NCI-H1436 (cell line): ENCODE measurements at regions not wholly inside any gene's neighbourhood (a gene's known extent, or its start where the extent isn't known, plus 50 kb on each side); places are given as distances from the start of the nearest gene placed in this dataset.
"Not testable (repeated sequence)": the region's sequence is repeated elsewhere in the genome, so short reads cannot be mapped to it uniquely, and the experiment has no call there.

Experiments used
- DNase-seq: peaks from one replicate; lab custom pipeline; 2025; lab: John Stamatoyannopoulos, UW

GRCh38 chr20:30586178-30586577, 671.3 kb upstream of the DEFB115 start:
- not testable (repeated sequence) for DNase-seq

DNA sequence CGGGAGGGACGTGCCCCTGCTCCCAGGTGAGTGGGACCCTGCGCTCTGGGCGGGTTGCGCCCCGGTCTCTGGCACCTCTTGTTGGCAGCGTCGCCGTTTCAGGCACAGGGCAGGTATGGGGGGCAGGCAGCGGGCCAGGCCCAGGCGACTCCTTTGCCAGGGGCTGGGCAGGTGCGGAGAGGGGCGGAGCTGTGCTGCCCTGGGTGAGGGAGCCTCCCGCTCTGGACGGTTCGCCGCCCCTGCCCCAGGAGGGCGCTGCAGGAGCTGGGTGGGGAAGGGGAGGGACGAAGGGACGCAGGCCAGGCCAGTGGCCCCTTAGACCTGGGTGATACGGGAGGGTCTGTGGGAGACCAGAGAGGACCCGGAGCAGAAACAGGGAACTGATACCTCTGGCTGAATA, 663.9 kb upstream of the DEFB115 start:
- no peak for DNase-seq

DNA sequence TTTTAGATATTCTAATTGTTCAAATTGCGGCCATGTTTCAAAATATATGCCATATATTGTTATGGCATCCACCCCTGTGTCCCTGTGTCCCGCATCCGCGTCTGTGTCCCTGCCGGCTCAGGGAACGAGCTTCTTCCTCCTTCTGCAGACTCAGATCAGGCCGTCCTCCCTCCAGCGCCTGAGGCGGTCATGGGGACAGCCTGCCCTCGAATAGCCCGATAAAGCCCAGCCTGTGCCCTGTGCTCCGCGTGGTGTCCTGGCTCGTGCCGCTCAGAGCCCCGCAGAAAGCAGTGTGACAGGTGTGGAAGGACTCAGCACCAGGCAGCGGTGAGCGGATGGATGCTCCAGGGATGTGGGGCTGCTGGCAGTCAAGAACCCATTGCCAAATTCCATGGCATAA, 663.4 kb upstream of the DEFB115 start:
- no peak for DNase-seq

DNA sequence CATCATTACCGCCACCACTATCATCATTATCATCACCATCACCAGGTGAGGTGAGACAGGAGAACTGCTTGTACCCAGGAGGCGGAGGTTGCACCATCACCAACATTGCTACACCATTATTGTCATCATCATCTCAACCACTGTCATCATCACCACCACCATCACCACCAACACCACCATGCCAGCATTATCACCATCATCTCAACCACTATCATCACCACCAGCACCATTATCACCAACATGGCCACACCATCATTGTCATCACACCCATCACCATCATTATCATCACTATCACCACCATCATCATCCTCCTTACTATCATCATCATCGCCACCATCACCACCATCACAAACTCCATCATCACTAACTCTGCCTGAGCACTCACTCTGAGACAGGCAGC, 661.8 kb upstream of the DEFB115 start:
- no peak for DNase-seq

DNA sequence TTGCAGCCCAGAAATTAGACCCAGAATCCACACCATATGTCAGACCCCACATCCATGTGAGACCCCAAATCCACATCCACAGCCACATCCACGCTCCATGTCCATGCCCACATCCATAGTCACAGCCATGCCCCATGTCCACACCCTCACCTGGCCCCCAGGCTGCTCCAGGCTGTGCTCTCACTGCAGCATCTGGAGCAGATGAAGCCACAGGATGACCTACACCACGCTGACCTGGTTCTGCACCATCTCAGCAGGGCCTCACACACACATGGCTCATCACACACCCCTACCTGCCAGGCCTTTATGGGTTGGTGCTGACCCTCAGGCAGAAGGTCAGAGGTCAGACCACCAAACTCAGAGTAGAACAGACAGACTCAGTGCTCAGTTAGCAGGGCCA, 660.0 kb upstream of the DEFB115 start:
- not testable (repeated sequence) for DNase-seq

- DNase-seq = no peak
Measured at GRCh38 chr20:30598460-30599230, 658.8 kb upstream of the DEFB115 start.

DNA sequence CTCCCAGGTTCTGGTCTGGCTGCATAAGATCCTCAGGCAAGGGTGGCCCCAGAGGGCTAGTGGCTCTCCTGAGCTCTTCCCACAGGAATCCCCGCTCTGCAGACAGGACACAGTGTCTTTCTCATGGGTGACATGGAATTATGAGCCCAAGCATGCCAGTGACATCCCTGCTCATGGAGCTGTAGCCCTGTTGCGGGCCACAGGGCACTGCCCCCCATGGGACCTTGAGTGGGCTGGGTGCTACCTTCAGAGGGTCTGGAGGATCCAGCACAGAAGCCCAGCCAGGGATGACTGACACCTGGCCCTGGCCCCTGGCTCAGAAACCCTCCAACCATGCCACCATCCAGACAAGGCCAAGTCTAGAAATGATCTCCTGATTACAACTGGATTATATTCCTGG, 657.5 kb upstream of the DEFB115 start:
- DNase-seq = no peak

GRCh38 chr20:30601974-30602373, 655.5 kb upstream of the DEFB115 start:
- no peak for DNase-seq

- no peak for DNase-seq
Measured at GRCh38 chr20:30602424-30602823, 655.0 kb upstream of the DEFB115 start.

- no peak for DNase-seq
Measured at GRCh38 chr20:30606990-30607389, 650.5 kb upstream of the DEFB115 start.

DNA sequence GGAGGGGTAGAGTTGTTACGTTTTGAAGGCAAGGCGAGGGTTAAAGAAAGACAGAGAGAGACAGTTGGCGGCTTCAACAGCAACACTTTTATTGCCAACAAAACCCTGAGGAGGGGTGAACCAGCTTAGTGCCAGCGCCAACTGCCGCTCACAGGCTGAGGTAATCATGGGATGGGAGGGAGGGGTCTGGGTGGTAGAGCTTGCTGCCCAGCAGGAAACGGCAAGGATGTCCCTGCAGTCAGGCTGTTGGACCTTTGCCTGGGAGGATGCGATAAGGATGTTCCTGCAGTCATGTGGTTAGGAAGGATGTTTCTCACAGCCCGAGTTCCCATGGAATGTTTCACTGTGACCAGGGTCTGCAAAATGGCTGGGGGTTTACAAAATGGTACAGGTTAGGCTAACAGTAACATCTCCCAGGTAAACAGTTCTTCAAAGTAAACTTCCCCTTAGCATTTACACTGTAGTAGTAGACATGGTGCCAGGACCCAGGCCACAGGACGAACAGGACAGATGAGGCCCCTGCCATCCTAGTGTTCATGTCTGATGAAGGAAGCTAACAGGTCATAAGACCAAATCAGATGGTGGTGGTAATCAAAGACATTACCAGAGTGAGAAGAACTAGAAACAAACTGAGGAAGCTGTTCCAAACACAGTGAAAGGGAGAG, 647.3 kb upstream of the DEFB115 start:
- DNase-seq = no peak

DNA sequence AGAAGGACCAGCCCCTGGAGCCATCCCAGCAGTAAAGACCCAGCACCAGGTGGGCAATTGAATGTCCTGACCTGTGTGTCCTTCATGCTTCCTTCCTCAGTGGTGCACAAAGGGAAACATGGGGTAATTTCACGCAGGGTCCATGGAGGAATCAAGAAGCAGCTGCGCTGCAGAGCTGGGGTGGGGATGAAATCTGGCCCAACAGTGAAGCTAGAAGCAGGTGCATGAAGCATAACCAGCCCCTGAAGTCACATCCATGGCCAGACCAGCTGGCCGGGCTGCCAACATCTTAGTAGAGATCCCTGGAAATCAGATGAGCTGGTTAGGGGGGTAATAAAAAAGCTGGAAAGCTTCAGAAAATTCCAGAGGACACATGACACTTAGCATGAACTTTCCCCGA, 646.7 kb upstream of the DEFB115 start:
- DNase-seq = no peak

- no peak for DNase-seq
Measured at GRCh38 chr20:30611239-30611984, 646.1 kb upstream of the DEFB115 start.

DNA sequence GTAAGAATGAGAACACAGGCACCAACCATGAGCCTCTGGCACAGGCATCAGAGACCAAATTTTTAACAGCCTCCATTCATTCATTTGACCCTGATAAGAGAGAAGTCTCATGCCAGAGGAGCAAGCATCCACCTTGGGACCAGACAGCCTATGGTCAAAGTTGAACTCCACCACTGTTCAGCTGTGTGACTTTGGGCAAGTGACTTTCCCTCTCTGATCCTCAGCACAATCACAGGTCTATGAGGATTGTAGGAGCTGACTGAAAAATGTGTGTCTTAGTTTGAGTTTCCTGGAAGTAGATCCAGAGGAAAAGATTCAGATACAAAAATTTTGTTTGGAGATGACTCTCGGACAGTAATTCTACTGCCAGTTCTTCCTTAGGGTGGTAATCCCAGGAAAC, 645.1 kb upstream of the DEFB115 start:
- DNase-seq = no peak

DNA sequence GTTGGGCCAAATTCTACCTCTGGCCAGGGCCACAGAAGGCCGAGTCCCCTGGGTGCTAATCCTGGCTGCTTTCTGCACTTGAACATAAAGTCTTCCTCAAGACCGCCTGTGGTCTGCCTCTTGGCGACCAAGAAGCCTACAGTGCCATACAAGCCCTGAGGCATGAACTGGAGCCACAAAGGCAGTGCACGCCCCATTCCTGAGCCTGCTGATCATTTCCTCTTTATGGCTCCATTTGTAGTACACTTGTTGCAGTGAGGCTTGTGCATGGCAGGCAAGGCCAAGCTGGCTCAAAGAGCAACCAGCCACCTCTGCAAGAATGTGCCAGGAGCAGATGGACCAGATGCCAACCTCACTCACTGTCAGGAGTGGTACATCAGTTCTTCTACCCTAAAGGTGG, 636.1 kb upstream of the DEFB115 start:
- not testable (repeated sequence) for DNase-seq

DNA sequence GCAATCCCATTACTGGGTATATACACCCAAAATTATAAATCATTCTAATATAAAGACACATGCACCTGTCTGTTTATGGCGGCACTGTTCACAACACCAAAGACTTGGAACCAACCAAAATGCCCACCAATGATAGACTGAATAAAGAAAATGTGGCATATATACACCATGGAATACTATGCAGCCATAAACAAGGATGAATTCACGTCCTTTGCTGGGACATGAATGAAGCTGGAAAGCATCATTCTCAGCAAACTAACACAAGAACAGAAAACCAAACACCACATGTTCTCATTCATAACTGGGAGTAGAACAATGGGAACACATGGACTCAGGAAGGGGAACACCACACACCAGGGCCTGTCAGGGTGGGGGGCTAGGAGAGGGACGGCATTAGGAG, 633.2 kb upstream of the DEFB115 start:
- not testable (repeated sequence) for DNase-seq

DNA sequence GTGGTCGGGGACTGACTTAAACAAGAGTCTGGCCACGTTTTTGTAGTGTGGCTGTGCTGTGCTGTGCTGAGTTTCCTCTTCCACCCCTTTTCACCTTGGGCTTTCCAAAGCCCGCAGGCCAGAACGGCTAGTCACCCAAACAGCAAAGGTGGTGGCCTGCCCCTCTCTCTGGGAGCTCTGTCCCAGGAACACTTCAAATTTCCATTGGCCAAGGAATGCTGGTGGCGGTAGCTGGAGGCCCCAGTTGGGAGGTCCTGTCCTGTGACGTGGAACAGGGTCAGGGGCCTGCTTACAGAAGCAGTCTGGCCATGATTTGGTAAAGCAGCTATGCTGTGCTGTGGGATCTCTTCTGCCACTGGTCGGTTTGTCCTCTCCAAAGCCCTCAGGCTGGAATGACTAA, 628.1 kb upstream of the DEFB115 start:
- DNase-seq = not testable (repeated sequence)

- no peak for DNase-seq
Measured at GRCh38 chr20:30630761-30631160, 626.7 kb upstream of the DEFB115 start.

DNA sequence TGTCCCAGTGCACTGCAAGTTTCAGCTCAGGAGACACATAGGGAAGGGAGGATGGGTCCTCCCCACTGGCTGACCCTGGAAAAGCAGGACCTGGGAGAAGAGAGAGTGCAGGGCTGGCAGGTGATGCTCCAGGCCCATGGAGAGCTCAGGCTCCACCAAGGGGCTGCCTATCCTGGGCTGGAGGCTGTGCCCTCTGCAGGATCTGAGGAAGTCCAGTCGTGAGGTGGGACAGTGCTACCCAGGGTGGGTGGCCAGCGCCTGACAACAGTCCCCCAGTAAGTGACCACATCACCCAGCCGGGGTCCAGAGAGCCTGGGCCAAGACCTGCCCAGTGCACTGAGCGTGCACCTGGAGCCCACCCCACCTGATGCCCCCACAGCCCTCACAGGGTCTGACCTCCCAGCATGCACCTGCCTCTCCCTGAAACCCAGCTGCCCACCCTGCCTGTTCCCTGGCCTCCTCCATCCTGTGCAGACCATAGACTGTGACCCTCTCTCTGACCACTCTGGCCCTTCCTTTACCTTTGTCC, 626.1 kb upstream of the DEFB115 start:
- DNase-seq = not testable (repeated sequence)

DNA sequence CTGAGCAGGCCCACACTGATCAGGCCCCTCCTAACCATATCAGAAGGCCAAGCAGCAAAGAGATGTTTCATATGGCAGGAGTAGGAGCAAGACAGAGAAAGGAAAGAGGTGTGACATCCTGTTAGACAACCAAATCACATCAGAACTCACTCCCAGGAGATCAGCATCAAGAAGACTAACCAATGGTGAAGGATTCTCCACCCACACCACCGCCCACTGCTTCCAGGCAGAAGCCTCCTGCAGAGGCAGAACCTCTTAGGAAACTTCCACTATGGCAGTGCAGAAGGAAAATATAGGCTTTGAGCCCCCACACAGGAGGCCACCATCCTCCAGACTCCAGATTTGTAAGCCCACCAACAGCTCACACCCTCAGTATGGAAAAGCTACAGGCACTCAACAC, 624.7 kb upstream of the DEFB115 start:
- DNase-seq = not testable (repeated sequence)

DNA sequence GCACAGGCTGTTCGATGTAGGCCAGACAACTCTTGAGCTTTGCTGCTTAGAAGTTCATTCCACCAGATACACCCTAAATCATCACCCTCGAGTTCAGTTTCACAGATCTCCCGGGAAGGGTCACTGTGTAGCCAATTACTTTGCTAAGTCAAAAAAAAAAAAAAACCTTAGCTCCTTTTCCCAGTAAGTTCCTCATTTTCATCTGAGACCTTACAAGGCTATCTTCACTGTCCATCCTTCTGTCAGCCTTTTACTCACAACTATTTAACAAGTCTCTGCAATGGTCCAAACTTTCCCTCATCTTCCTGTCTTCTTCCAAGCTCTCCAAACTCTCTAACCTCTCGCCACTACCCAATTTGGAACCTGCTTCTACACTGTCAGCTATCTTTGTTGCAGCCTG, 615.9 kb upstream of the DEFB115 start:
- DNase-seq = not testable (repeated sequence)

DNA sequence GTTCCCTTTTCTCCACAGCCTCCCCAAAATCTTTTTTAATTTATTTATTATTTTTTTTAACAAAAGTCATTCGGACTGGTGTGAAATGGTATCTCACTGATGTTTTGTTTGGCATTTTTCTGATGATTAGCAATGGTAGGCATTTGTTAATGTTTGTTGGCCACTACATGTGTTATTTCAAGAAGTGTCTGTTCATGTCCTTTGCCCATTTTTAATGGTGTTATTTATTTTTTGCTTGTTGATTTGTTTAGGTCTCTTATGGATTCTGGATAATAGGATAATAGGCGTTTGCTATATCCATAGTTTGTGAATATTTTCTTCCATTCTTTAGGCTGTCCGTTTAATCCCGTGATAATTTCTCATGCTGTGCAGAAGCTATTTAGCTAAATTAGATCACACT, 596.5 kb upstream of the DEFB115 start:
- not testable (repeated sequence) for DNase-seq

GRCh38 chr20:30668418-30668817, 589.0 kb upstream of the DEFB115 start:
- DNase-seq = not testable (repeated sequence)
